Fibroblast of skin of right quadriceps (primary cell): ENCODE measurements at regions not wholly inside any gene's neighbourhood (a gene's known extent, or its start where the extent isn't known, plus 50 kb on each side); places are given as distances from the start of the nearest gene placed in this dataset.

ENCODE experiments used
- DNase-seq: peaks from one replicate; pipeline ENCODE4 v3.0.0-alpha.2; 2013

GRCh38 chr1:185427776-185428175 lies 110.7 kb upstream of the IVNS1ABP start:
- DNase-seq: no peak

- DNase-seq: no peak
These were observed 110.2 kb upstream of the IVNS1ABP start for GRCh38 chr1:185427264-185427663.

GRCh38 chr1:185426848-185427247 lies 109.8 kb upstream of the IVNS1ABP start:
- DNase-seq: peak; percentile 56

- DNase-seq: no peak
These were observed 108.1 kb upstream of the IVNS1ABP start for GRCh38 chr1:185425163-185425562.

GRCh38 chr1:185421485-185422107 lies 104.6 kb upstream of the IVNS1ABP start:
- DNase-seq: no peak

GRCh38 chr1:185420588-185421081 lies 103.6 kb upstream of the IVNS1ABP start:
- no peak for DNase-seq

GRCh38 chr1:185419718-185420117 lies 102.7 kb upstream of the IVNS1ABP start:
- no peak for DNase-seq

GRCh38 chr1:185418472-185418871 lies 101.4 kb upstream of the IVNS1ABP start:
- no peak for DNase-seq

- no peak for DNase-seq
These were observed 95.5 kb upstream of the IVNS1ABP start for GRCh38 chr1:185412385-185413087.

GRCh38 chr1:185409763-185410528 lies 92.9 kb upstream of the IVNS1ABP start:
- DNase-seq: no peak

GRCh38 chr1:185409345-185409744 lies 92.3 kb upstream of the IVNS1ABP start:
- no peak for DNase-seq

GRCh38 chr1:185408700-185409270 lies 91.7 kb upstream of the IVNS1ABP start:
- no peak for DNase-seq

- no peak for DNase-seq
These were observed 89.6 kb upstream of the IVNS1ABP start for GRCh38 chr1:185406691-185407009.

- DNase-seq: no peak
These were observed 89.1 kb upstream of the IVNS1ABP start for GRCh38 chr1:185406006-185406690.

- DNase-seq: no peak
These were observed 88.0 kb upstream of the IVNS1ABP start for GRCh38 chr1:185404907-185405568.

- DNase-seq: peak; percentile 25
These were observed 87.2 kb upstream of the IVNS1ABP start for GRCh38 chr1:185404291-185404690.

GRCh38 chr1:185402930-185403329 lies 85.9 kb upstream of the IVNS1ABP start:
- no peak for DNase-seq

GRCh38 chr1:185401019-185401418 lies 84.0 kb upstream of the IVNS1ABP start:
- peak; percentile 30 for DNase-seq

GRCh38 chr1:185400052-185400451 lies 83.0 kb upstream of the IVNS1ABP start:
- peak; percentile 41 for DNase-seq

- DNase-seq: no peak
These were observed 81.6 kb upstream of the IVNS1ABP start for GRCh38 chr1:185398599-185398998.

- no peak for DNase-seq
These were observed 81.0 kb upstream of the IVNS1ABP start for GRCh38 chr1:185398022-185398421.

GRCh38 chr1:185397183-185397582 lies 80.1 kb upstream of the IVNS1ABP start:
- no peak for DNase-seq
